Skeletal muscle tissue (tissue), 3 donors: ENCODE measurements at regions not wholly inside any gene's neighbourhood (a gene's known extent, or its start where the extent isn't known, plus 50 kb on each side); places are given as distances from the start of the nearest gene placed in this dataset.

ENCODE experiments used
- H3K27ac ChIP-seq: one replicate; pipeline ENCODE4 v1.7.0; 2013; ENCODE audit warnings: mild to moderate bottlenecking, low read depth, low read length, inconsistent platforms
- H3K27me3 ChIP-seq, 3 donors: one replicate each; pipeline ENCODE4 v1.7.0; 2013; ENCODE audit warnings: low read length in 3 of 3; ENCODE audit not compliant: control insufficient read depth in 3 of 3, insufficient read depth in 3 of 3
- H3K36me3 ChIP-seq, 3 donors: one replicate each; pipeline ENCODE4 v1.7.0; 2013; ENCODE audit warnings: low read length in 3 of 3; ENCODE audit not compliant: control insufficient read depth in 3 of 3, insufficient read depth in 3 of 3
- H3K4me1 ChIP-seq, 3 donors: one replicate each; pipeline ENCODE4 v1.7.0; 2013; ENCODE audit warnings: low read length in 3 of 3, mild to moderate bottlenecking in 3 of 3; ENCODE audit not compliant: control insufficient read depth in 3 of 3, insufficient read depth in 3 of 3
- H3K4me3 ChIP-seq, 3 donors: one replicate each; pipeline ENCODE4 v1.7.0; 2013; ENCODE audit warnings: low read length in 3 of 3
- H3K9ac ChIP-seq, 3 donors: one replicate each; pipeline ENCODE4 v1.7.0; 2013; ENCODE audit warnings: low read length in 3 of 3, mild to moderate bottlenecking in 3 of 3, moderate library complexity in 2 of 3, low read depth in 1 of 3
- H3K9me3 ChIP-seq, 3 donors: one replicate each; pipeline ENCODE4 v1.7.0; 2013; ENCODE audit warnings: low read length in 3 of 3; ENCODE audit not compliant: control insufficient read depth in 3 of 3
- donor health status: Osteomylitis.

DNA sequence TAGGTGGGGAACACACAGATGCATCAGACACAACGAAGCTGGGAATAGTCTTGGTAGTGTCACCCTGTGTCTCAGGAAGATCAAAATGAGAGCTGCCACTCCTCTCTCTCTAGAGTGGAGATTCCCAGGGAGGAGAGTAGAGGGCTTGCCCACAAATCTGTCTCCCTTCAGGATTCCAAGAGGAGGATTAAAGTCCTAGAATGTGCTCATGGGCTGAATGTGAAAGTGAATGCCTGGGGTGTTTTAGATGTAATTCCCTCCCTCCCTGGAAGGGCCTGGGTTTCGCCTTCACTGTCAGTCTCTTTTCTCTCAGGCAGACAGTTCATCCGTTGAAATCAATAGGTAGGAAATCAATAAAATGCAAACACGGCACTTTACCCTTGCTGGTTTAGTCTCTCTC lies 282.6 kb upstream of the PPARGC1A start:
- H3K9me3 ChIP-seq = no peaks in the 10 kb centered on the region
- H3K36me3 ChIP-seq = no peaks in the 10 kb centered on the region
- no peak overlapping the region for H3K27ac ChIP-seq
- H3K9ac ChIP-seq = no peak overlapping the region
- no peaks in the 10 kb centered on the region for H3K27me3 ChIP-seq
- no peak overlapping the region for H3K4me3 ChIP-seq
- H3K4me1 ChIP-seq = no peaks in the 10 kb centered on the region

DNA sequence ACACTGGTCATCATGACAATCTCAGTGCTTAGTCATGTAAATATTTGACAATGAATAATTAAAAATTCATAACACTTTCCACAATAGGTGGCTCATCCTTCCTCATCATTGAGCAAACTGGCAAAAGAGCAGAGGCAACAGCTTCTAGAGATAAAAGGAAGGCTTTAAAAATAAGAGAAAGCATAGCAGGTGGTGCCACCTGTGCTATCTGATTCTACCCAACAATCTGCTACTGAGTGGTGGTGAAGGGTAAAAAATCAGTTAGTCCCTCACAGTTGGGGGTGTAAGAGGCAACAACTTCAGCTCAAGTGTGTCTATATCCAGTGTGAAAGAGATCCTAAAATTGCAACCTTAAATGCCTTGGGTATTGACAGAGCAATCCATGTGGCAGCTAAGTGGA lies 280.1 kb upstream of the PPARGC1A start:
- Histone ChIP-seq H3K27me3 (no peaks in the 10 kb centered on the region), H3K9me3 (no peaks in the 10 kb centered on the region), H3K27ac (no peak overlapping the region), H3K4me3 (no peak overlapping the region), H3K9ac (no peak overlapping the region), H3K4me1 (no peaks in the 10 kb centered on the region), H3K36me3 (no peaks in the 10 kb centered on the region)

DNA sequence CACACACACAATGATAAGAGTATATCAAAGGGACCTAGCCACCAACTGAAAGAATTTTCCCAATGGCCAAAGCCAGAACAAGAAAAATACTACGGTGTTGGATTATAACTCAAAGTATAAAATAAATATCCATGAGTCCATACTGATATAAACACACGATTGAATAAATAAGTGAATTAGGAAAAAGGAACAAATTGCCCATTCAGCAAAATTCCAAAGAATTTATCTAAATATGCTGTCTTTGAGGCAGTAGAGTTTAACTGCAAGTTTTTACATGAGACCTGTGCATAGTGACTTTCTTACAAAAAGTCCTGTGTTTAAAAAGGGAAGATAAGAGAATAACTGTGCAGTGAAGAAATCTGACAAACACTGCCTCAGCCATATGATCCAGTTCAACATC lies 278.8 kb upstream of the PPARGC1A start:
- Histone ChIP-seq H3K9ac (no peak overlapping the region), H3K36me3 (no peaks in the 10 kb centered on the region), H3K4me3 (no peak overlapping the region), H3K27me3 (no peaks in the 10 kb centered on the region), H3K27ac (no peak overlapping the region), H3K9me3 (no peaks in the 10 kb centered on the region), H3K4me1 (no peaks in the 10 kb centered on the region)

DNA sequence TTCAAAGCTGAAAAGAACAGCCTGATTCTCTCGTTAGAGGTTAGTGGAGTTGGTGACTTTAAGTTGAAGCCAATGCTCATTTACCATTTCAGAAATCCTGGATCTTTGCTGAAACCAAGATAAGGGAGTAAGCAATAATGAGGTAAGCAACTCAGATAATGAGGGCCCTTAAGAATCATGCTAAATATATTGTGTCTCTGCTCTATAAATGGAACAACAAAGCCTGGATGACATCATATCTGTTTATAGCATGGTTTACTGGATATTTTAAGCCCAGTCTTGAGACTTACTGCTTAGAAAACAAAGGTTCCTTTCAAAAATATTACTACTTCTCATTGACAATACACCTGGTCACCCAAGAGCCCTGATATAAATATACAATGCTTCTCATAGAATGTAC lies 276.7 kb upstream of the PPARGC1A start:
- H3K4me1 ChIP-seq = no peaks in the 10 kb centered on the region
- H3K36me3 ChIP-seq = no peaks in the 10 kb centered on the region
- H3K27ac ChIP-seq = no peak overlapping the region
- no peaks in the 10 kb centered on the region for H3K27me3 ChIP-seq
- no peak overlapping the region for H3K4me3 ChIP-seq
- no peak overlapping the region for H3K9ac ChIP-seq
- no peaks in the 10 kb centered on the region for H3K9me3 ChIP-seq

DNA sequence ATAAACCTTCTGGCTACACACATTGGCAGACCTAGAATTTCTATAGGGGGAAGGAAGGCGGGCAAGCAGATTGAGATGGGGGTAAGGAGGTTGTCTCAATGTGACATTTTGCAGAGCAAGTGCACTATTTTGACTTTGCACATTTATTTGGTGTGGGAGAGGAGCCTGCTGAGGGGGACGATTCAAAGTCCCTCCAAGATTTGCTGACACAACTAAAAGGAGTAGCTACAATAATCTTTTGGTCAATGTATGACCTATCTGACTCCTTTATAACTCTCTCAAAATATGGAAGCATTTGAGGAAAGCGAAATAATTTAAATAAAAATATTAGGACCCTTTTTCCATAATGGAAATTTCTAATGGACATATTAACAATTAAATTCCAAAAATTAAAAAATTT lies 274.9 kb upstream of the PPARGC1A start:
- no peak overlapping the region for H3K4me3 ChIP-seq
- no peaks in the 10 kb centered on the region for H3K27me3 ChIP-seq
- H3K36me3 ChIP-seq = no peaks in the 10 kb centered on the region
- no peak overlapping the region for H3K27ac ChIP-seq
- no peaks in the 10 kb centered on the region for H3K9me3 ChIP-seq
- H3K9ac ChIP-seq = no peak overlapping the region
- no peaks in the 10 kb centered on the region for H3K4me1 ChIP-seq

DNA sequence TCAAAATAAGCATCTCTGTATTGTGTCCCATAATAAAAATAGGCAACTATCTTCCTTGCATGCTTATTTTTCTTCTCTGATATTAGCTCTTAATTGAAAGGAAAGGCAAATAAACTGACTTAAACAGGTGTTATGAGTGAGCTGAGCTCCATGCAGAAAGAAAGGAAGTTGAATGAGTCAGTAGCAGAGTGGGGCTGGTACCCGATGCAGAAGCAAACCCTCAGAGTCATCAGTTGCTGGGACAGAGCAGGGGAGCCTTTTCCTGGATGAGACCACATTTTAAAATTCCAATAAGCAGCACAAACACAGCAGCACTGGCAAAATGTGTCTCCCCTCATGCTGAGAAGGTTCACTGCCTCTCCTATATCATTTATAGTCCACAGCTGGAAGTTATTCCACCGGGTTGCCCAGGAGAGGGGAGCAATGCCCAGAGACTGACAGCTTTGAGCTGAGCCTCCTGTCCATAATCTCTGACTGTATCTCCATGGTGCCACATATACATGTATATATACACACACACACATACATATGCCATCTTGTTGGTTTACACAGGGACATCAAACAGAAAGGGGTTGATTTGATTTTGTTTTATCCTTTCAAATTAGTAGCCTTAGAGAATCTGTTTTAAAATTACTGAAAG lies 274.3 kb upstream of the PPARGC1A start:
- Histone ChIP-seq H3K4me1 (no peaks in the 10 kb centered on the region), H3K4me3 (no peak overlapping the region), H3K9me3 (no peaks in the 10 kb centered on the region), H3K36me3 (no peaks in the 10 kb centered on the region), H3K27ac (no peak overlapping the region), H3K27me3 (no peaks in the 10 kb centered on the region), H3K9ac (no peak overlapping the region)

DNA sequence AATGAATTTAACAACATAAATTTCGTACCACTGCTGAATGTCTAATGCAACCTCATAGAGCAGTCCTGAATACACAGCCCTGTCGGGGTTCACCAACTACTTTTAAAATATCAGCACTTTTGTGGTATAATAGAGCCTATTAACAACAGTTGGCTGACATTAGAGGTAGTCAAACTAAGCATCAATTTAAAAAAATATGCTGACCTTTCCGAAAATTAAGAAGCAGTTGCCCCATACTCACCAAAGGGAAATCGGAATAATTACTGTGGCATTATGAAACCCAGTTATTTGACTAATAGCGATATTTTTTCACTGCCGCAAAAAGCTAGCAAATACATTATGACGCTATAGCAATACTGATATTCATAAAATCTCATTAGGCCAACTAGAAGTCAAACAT lies 273.5 kb upstream of the PPARGC1A start:
- no peak overlapping the region for H3K9ac ChIP-seq
- no peaks in the 10 kb centered on the region for H3K36me3 ChIP-seq
- H3K9me3 ChIP-seq = no peaks in the 10 kb centered on the region
- H3K4me1 ChIP-seq = no peaks in the 10 kb centered on the region
- H3K4me3 ChIP-seq = no peak overlapping the region
- no peaks in the 10 kb centered on the region for H3K27me3 ChIP-seq
- no peak overlapping the region for H3K27ac ChIP-seq

DNA sequence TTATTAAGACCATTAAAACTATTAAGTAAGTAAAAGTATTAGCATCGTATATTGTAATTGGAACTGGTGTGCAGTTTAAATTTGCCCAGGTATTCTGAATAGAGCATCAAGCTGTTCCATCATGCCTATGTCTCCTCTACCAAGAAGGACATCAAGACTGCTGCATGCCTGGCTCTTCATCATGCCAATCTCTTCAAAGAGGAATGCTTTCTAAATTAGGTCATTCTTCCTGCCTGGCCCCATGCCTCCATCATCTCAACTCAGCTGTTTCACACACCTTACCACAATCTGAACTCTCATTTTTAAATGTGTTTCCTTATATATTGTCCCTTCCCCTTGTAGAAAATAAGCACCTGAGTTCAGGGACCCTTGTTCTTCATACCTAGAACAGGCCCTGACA lies 270.5 kb upstream of the PPARGC1A start:
- H3K27ac ChIP-seq = no peak overlapping the region
- no peak overlapping the region for H3K4me3 ChIP-seq
- H3K4me1 ChIP-seq = no peaks in the 10 kb centered on the region
- H3K9me3 ChIP-seq = no peaks in the 10 kb centered on the region
- no peak overlapping the region for H3K9ac ChIP-seq
- H3K27me3 ChIP-seq = no peaks in the 10 kb centered on the region
- no peaks in the 10 kb centered on the region for H3K36me3 ChIP-seq

DNA sequence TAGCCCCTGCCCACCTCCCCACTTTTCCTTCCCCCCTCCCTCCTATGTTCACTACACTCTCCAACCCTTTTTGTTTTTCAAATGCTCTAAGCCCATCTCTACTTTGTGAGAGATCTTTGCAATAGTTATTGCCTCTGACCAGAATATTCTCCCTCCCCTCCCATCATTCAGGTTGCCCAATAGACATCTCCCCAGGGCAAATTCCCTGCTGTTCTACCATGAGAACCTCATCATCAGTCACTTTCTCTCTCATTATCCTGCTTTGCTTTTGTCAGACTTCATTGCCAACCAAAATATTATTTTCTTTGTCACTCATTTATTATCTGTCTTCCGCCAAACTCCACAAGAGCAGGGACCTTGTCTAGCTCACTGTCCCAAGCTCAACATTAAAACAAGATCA lies 268.2 kb upstream of the PPARGC1A start:
- Histone ChIP-seq H3K36me3 (no peaks in the 10 kb centered on the region), H3K9ac (no peak overlapping the region), H3K27me3 (no peaks in the 10 kb centered on the region), H3K27ac (no peak overlapping the region), H3K9me3 (no peaks in the 10 kb centered on the region), H3K4me3 (no peak overlapping the region), H3K4me1 (no peaks in the 10 kb centered on the region)

DNA sequence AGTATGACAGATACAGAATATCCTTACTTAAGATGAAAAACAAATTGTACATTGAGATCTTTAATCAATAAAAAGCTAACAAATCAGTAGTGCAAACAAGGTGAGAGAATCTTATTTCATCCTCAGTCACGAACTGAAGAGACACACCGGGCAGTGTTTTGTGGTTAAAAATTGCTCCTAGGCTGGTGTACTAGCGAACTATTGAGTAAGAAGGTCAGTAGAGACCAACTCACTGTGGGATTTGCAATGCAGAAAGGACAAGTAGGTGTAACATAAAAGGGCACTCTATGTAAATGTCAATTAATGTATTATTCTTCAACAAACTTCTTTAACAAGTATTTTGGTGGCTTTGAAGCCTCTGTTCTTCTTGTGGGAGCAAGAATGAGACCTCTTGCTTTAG lies 260.2 kb upstream of the PPARGC1A start:
- Histone ChIP-seq H3K36me3 (no peaks in the 10 kb centered on the region), H3K27ac (no peak overlapping the region), H3K9me3 (no peaks in the 10 kb centered on the region), H3K27me3 (no peaks in the 10 kb centered on the region), H3K4me1 (peaks cover 0 to 3% (median 2%) of the 10 kb centered on the region in 3 donors), H3K9ac (no peak overlapping the region), H3K4me3 (no peak overlapping the region)

DNA sequence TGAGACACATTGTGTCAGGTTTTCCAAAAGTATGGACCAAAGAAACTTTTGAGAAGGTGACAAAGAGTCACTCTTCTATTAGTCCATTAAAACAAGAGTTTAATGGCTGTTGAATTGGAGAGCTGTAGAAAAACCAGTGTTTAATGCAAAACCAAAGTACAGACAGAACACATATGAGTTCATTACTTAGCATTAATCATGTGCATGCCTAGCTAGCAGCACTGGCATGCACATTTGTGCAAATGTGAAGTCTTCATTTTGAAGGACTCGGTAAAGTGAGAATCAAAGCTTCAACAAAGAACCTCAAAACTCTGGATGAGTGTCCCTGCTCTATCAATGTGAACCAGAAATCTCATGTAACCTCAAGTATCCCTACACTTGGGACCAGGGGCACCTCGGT lies 256.3 kb upstream of the PPARGC1A start:
- H3K27ac ChIP-seq = no peak overlapping the region
- no peaks in the 10 kb centered on the region for H3K27me3 ChIP-seq
- H3K36me3 ChIP-seq = no peaks in the 10 kb centered on the region

More for the DNA sequence above, 256.3 kb upstream of the PPARGC1A start:
- Histone ChIP-seq H3K4me1 (peaks cover 2 to 9% (median 8%) of the 10 kb centered on the region in 3 donors), H3K9me3 (no peaks in the 10 kb centered on the region), H3K9ac (no peak overlapping the region), H3K4me3 (no peak overlapping the region)
